ENCODE measurements at regions not wholly inside any gene's neighbourhood (a gene's known extent, or its start where the extent isn't known, plus 50 kb on each side); places are given as distances from the start of the nearest gene placed in this dataset.
"Not testable (repeated sequence)": the region's sequence is repeated elsewhere in the genome, so short reads cannot be mapped to it uniquely, and the experiment has no call there.

- no peak for DNase-seq
Measured at GRCh38 chr20:11153819-11154218, 480.0 kb upstream of the JAG1 start.

- peak; percentile 7 to 13 for DNase-seq
Measured at GRCh38 chr20:11155156-11155756, 481.5 kb upstream of the JAG1 start.

GRCh38 chr20:11156922-11157321 lies 483.1 kb upstream of the JAG1 start:
- no peak for DNase-seq

- DNase-seq: no peak
Measured at GRCh38 chr20:11158146-11158545, 484.3 kb upstream of the JAG1 start.

- no peak for DNase-seq
Measured at GRCh38 chr20:11158589-11158988, 484.8 kb upstream of the JAG1 start.

- DNase-seq: no peak
Measured at GRCh38 chr20:11159728-11160127, 485.9 kb upstream of the JAG1 start.

GRCh38 chr20:11162026-11162775 lies 488.4 kb upstream of the JAG1 start:
- DNase-seq: no peak

- DNase-seq: no peak
Measured at GRCh38 chr20:11165789-11166188, 492.0 kb upstream of the JAG1 start.

- DNase-seq: no peak
Measured at GRCh38 chr20:11166712-11167111, 492.9 kb upstream of the JAG1 start.

GRCh38 chr20:11168026-11168425 lies 494.2 kb upstream of the JAG1 start:
- no peak for DNase-seq

GRCh38 chr20:11170025-11170424 lies 496.2 kb upstream of the JAG1 start:
- no peak for DNase-seq

GRCh38 chr20:11170565-11170964 lies 496.8 kb upstream of the JAG1 start:
- DNase-seq: no peak

GRCh38 chr20:11172881-11173280 lies 499.1 kb upstream of the JAG1 start:
- no peak for DNase-seq

- DNase-seq: no peak
Measured at GRCh38 chr20:11173916-11174315, 500.1 kb upstream of the JAG1 start.

GRCh38 chr20:11174861-11175260 lies 501.1 kb upstream of the JAG1 start:
- no peak for DNase-seq

- no peak for DNase-seq
Measured at GRCh38 chr20:11176431-11176830, 502.6 kb upstream of the JAG1 start.

GRCh38 chr20:11178946-11179654 lies 505.3 kb upstream of the JAG1 start:
- DNase-seq: no peak

- DNase-seq: no peak
Measured at GRCh38 chr20:11180186-11180585, 506.4 kb upstream of the JAG1 start.

- not testable (repeated sequence) for DNase-seq
Measured at GRCh38 chr20:11181129-11181528, 507.3 kb upstream of the JAG1 start.

GRCh38 chr20:11181966-11182365 lies 508.2 kb upstream of the JAG1 start:
- no peak for DNase-seq

- DNase-seq: no peak
Measured at GRCh38 chr20:11182720-11183119, 508.9 kb upstream of the JAG1 start.

- DNase-seq: no peak
Measured at GRCh38 chr20:11186301-11187008, 512.7 kb upstream of the JAG1 start.

- DNase-seq: no peak
Measured at GRCh38 chr20:11188843-11189603, 515.2 kb upstream of the JAG1 start.

Data from SHP77 (cell line).